Adrenal gland (tissue), 9 donors: ENCODE measurements at regions not wholly inside any gene's neighbourhood (a gene's known extent, or its start where the extent isn't known, plus 50 kb on each side); places are given as distances from the start of the nearest gene placed in this dataset.
A peak's percentile ranks its signal among the peaks of the same experiment; 100 is the strongest.

ENCODE experiments used
- DNase-seq, 7 donors: peaks; one replicate each; pipeline ENCODE4 v3.0.0-alpha.2; 2019 to 2020
- H3K27ac ChIP-seq, 5 donors: fragments of 200-600 bp; sonication (generic) in 4 of 5; 1 replicate in 3 of 5; 2 replicates in 2 of 5; pipeline versions ENCODE4 v1.5.1 to v1.8.0; 2016 to 2020; ENCODE audit warnings: mild to moderate bottlenecking in 1 of 5
- H3K27me3 ChIP-seq: fragments of 200-600 bp; 2 replicates; pipeline ENCODE4 v1.8.0; 2021
- H3K36me3 ChIP-seq, 2 donors: fragments of 200-600 bp; replicated peaks in 1 of 2; 1 replicate in 1 of 2; 2 replicates in 1 of 2; pipeline versions ENCODE4 v1.5.1 to v1.8.0; 2018 to 2022
- H3K4me1 ChIP-seq, 2 donors: fragments of 200-600 bp; replicated peaks in 1 of 2; 1 replicate in 1 of 2; 2 replicates in 1 of 2; pipeline versions ENCODE4 v1.5.1 to v1.8.0; 2018 to 2021
- H3K4me3 ChIP-seq, 4 donors: fragments of 200-600 bp; sonication (generic) in 3 of 4; one replicate each; pipeline ENCODE4 v1.5.1; 2016 to 2018
- H3K9me3 ChIP-seq, 3 donors: fragments of 200-600 bp; sonication (generic) in 1 of 3; replicated peaks in 1 of 3; 1 replicate in 2 of 3; 2 replicates in 1 of 3; pipeline versions ENCODE4 v1.5.1 to v1.8.0; 2016 to 2021
- CTCF ChIP-seq, 6 experiments: fragments of 450-650 bp in 4 of 6; fragments of 200-600 bp in 2 of 6; sonication (generic) in 1 of 6; IDR thresholded peaks; 1 replicate in 5 of 6; 2 replicates in 1 of 6; pipeline versions ENCODE4 v1.5.1 to v1.8.0; 2016 to 2021; ENCODE audit warnings: antibody characterized with exemption in 6 of 6, mild to moderate bottlenecking in 2 of 6, moderate library complexity in 1 of 6
- POLR2A ChIP-seq, 2 donors: fragments of 450-650 bp; IDR thresholded peaks; one replicate each; pipeline ENCODE4 v1.6.1; 2017; ENCODE audit warnings: antibody characterized with exemption in 2 of 2, mild to moderate bottlenecking in 2 of 2, moderate library complexity in 1 of 2
- WGBS, 4 donors: extraction: QIAGEN DNeasy Blood & Tissue Kit in 2 of 4; methylation state at CpG; one replicate each; pipeline versions ENCODE4 v1.1.5 to v1.1.7; 2013 to 2017; 5-methylcytosine and 5-hydroxymethylcytosine counted together
- intact Hi-C, 2 donors: fragments of 100-400 bp; cut with DNase I; formaldehyde crosslinking; loops; one replicate each; pipeline versions ENCODE4 v1.14.1 to v1.15.0; 2022 to 2023
- donor health status: healthy with polysubstance abuse.
- donor health status: Bipolar disorder and iron deficiency.
- donor health status: DM: yes; HTN: yes; CAD: no.
- donor health status: DM: no; HTN: no; CAD: no.
- donor health status: DM: no; HTN: no; CAD: no.

DNA sequence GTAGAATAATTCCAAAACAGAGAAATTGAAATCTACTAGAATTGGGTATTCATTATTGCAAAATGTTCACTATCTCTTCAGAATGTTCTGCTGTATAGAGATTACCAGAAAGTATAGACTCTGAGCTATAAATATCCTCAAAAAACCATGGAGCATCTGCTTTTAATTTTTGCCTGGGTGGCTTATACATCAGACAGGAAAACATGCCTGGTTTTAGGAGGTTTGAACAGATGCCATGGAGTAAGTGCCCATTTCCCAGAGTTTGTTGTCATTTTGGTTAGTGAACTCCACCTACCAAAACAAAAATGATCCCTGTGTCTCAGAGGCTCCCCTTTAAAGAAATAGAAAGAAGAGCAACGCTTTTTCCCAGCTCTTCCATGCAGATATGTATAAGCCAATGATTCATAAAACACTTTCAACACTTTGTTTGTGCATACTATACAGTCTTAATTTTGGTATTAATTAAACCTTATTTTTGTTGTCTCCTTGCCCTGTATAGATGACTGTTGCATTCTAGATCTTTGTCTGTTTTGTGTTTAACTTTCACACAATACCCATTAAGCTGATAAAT is 68.7 kb downstream of the MEPE start:
- intact Hi-C loops = no loop called here
- Histone ChIP-seq H3K4me1 (no peaks in the 10 kb centered on the region), H3K36me3 (no peaks in the 10 kb centered on the region), H3K27me3 (no peaks in the 10 kb centered on the region), H3K4me3 (no peak overlapping the region), H3K27ac (no peak overlapping the region), H3K9me3 (no peaks in the 10 kb centered on the region)
- DNase-seq = no peak
- TF ChIP-seq CTCF (IDR thresholded peaks at IDR 0.05) (no peak), POLR2A (IDR thresholded peaks at IDR 0.05) (no peak)
- 67 to 87% (median 76%) methylated on average over 1 of the region's 1 CpG for WGBS, 4 donors

- Histone ChIP-seq H3K36me3 (no peaks in the 10 kb centered on the region), H3K27me3 (no peaks in the 10 kb centered on the region), H3K9me3 (no peaks in the 10 kb centered on the region), H3K27ac (no peak overlapping the region), H3K4me1 (no peaks in the 10 kb centered on the region), H3K4me3 (no peak overlapping the region)
- intact Hi-C loops = no loop called here
- TF ChIP-seq POLR2A (IDR thresholded peaks at IDR 0.05) (no peak), CTCF (IDR thresholded peaks at IDR 0.05) (no peak)
- DNase-seq = no peak
- 93 to 94% (median 93%) methylated on average over 5 to 6 of the region's 6 CpGs for WGBS, 4 donors
Observed at GRCh38 chr4:87904639-87905160, 70.8 kb upstream of the SPP1 start.

GRCh38 chr4:87908336-87908735 is 67.2 kb upstream of the SPP1 start:
- TF ChIP-seq CTCF (IDR thresholded peaks at IDR 0.05) = no peak
- TF ChIP-seq POLR2A (IDR thresholded peaks at IDR 0.05) = no peak
- no peaks in the 10 kb centered on the region for H3K9me3 ChIP-seq
- H3K27me3 ChIP-seq = no peaks in the 10 kb centered on the region
- no peak overlapping the region for H3K4me3 ChIP-seq
- peaks cover 18 to 25% of the 10 kb centered on the region in 2 donors for H3K4me1 ChIP-seq
- no peak for DNase-seq
- no peaks in the 10 kb centered on the region for H3K36me3 ChIP-seq
- intact Hi-C loops = no loop called here
- no peak overlapping the region for H3K27ac ChIP-seq
- WGBS, 4 donors = 68 to 82% (median 79%) methylated on average over 1 of the region's 1 CpG

DNA sequence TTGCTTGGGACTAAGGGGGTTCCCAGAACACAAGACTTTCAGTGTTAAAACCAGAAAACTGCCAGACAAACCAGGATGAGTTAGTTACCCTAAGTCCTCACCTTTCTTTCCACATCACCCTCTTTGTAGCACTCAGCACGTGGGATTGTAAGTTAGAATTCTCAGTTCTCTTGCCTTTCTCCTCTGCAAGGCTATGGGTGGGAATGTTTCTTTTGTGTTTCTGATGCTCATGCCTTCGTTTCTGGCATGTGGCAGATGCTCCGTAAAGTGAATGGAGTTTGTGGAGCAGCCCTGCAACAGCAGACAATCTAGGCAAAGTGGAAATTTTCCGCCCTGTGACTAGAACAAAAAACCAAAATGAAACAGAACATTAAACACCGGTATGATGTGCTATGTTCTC is 64.7 kb upstream of the SPP1 start:
- no peak for DNase-seq
- H3K27ac ChIP-seq = peak overlapping the region in 2 of 5 donors; percentile 30 to 45
- TF ChIP-seq CTCF (IDR thresholded peaks at IDR 0.05) = no peak
- TF ChIP-seq POLR2A (IDR thresholded peaks at IDR 0.05) = no peak
- H3K9me3 ChIP-seq = no peaks in the 10 kb centered on the region
- no peaks in the 10 kb centered on the region for H3K36me3 ChIP-seq
- H3K27me3 ChIP-seq = no peaks in the 10 kb centered on the region
- H3K4me3 ChIP-seq = peak overlapping the region in 1 of 4 donors; percentile 10
- intact Hi-C loops = no loop called here
- peaks cover 18 to 25% of the 10 kb centered on the region in 2 donors for H3K4me1 ChIP-seq
- WGBS, 4 donors = 52 to 70% (median 58%) methylated on average over 5 of the region's 5 CpGs
